Neural cell (in vitro differentiated cells): ENCODE measurements at regions not wholly inside any gene's neighbourhood (a gene's known extent, or its start where the extent isn't known, plus 50 kb on each side); places are given as distances from the start of the nearest gene placed in this dataset.
"Not testable (repeated sequence)": the region's sequence is repeated elsewhere in the genome, so short reads cannot be mapped to it uniquely, and the experiment has no call there.

Source experiments
- CTCF ChIP-seq: fragments of 450-650 bp; IDR thresholded peaks from 2 replicates; pipeline ENCODE4 v1.5.1; 2014; ENCODE audit warnings: antibody characterized with exemption, mild to moderate bottlenecking, moderate library complexity; ENCODE audit not compliant: poor library complexity, severe bottlenecking
- EP300 ChIP-seq: fragments of 450-650 bp; conservative IDR thresholded peaks from 2 replicates; pipeline ENCODE4 v1.6.1; 2014; ENCODE audit warnings: antibody characterized with exemption, mild to moderate bottlenecking, moderate library complexity; ENCODE audit not compliant: poor library complexity, severe bottlenecking
- EZH2 ChIP-seq: fragments of 200-600, 300-800 bp; shearing (Covaris generic), sonication (generic); IDR thresholded peaks from 2 replicates; pipeline ENCODE4 v1.6.1; 2014; ENCODE audit warnings: antibody characterized with exemption, low read length, borderline replicate concordance, mild to moderate bottlenecking; ENCODE audit not compliant: insufficient read depth, poor library complexity, severe bottlenecking
- MXI1 ChIP-seq: fragments of 450-650 bp; conservative IDR thresholded peaks from 2 replicates; pipeline ENCODE4 v1.6.1; 2014; ENCODE audit warnings: antibody characterized with exemption, mild to moderate bottlenecking; ENCODE audit not compliant: poor library complexity, severe bottlenecking
- POLR2AphosphoS5 ChIP-seq: IDR thresholded peaks from 2 replicates; pipeline ENCODE4 v1.6.1; 2012
- REST ChIP-seq: IDR thresholded peaks from 2 replicates; pipeline ENCODE4 v1.6.1; 2012; ENCODE audit warnings: borderline replicate concordance
- TAF1 ChIP-seq: IDR thresholded peaks from 2 replicates; pipeline ENCODE4 v1.6.1; 2012; ENCODE audit warnings: low read depth

GRCh38 chr17:34423315-34423714 lies 60.3 kb upstream of the CCL1 start:
- TF ChIP-seq EP300, CTCF, POLR2AphosphoS5, MXI1, EZH2, TAF1, REST: not testable (repeated sequence)
